SK-N-MC (cell line): ENCODE measurements at regions not wholly inside any gene's neighbourhood (a gene's known extent, or its start where the extent isn't known, plus 50 kb on each side); places are given as distances from the start of the nearest gene placed in this dataset.
"Not testable (repeated sequence)": the region's sequence is repeated elsewhere in the genome, so short reads cannot be mapped to it uniquely, and the experiment has no call there.

Experiments
- DNase-seq: peaks from one replicate; pipeline ENCODE4 v3.0.0-alpha.2; 2011; ENCODE audit warnings: low read depth, low spot score
- H3K27ac ChIP-seq: fragments of 200-600 bp; sonication (generic); 2 replicates; pipeline ENCODE4 v1.5.1; 2016; ENCODE audit warnings: mixed run types
- H3K36me3 ChIP-seq: fragments of 200-600 bp; sonication (generic); 2 replicates; pipeline ENCODE4 v1.6.1; 2017; ENCODE audit warnings: antibody characterized with exemption, low read length, mixed read lengths; ENCODE audit not compliant: insufficient read depth
- H3K4me3 ChIP-seq: fragments of 200-600 bp; sonication (generic); 2 replicates; pipeline ENCODE4 v1.5.1; 2016
- H3K9ac ChIP-seq: fragments of 200-600 bp; sonication (generic); 2 replicates; pipeline ENCODE4 v1.8.0; 2017; ENCODE audit warnings: mixed run types, mixed read lengths; ENCODE audit not compliant: insufficient read length
- H3K9me3 ChIP-seq: fragments of 200-600 bp; sonication (generic); 2 replicates; pipeline ENCODE4 v1.6.1; 2017; ENCODE audit warnings: low read depth, mild to moderate bottlenecking, antibody characterized with exemption, low read length, moderate library complexity, mixed read lengths
- EZH2 ChIP-seq: fragments of 200-600 bp; sonication (generic); IDR thresholded peaks from one replicate; pipeline ENCODE4 v1.6.1; 2017; ENCODE audit warnings: antibody characterized with exemption
- FOXP2 ChIP-seq: optimal IDR thresholded peaks from 2 replicates; pipeline ENCODE3; 2011; ENCODE audit warnings: mild to moderate bottlenecking, moderate library complexity; ENCODE audit not compliant: insufficient read depth; ENCODE audit errors: extremely low read length, control extremely low read depth
- POLR2AphosphoS5 ChIP-seq: IDR thresholded peaks from 2 replicates; pipeline ENCODE4 v1.6.1; 2012; ENCODE audit warnings: mild to moderate bottlenecking, low read depth, low read length, borderline replicate concordance

- no peak overlapping the region for H3K9ac ChIP-seq
- no peaks in the 10 kb centered on the region for H3K9me3 ChIP-seq
- H3K27ac ChIP-seq = no peak overlapping the region
- no peaks in the 10 kb centered on the region for H3K36me3 ChIP-seq
- no peak overlapping the region for H3K4me3 ChIP-seq
- TF ChIP-seq FOXP2 = no peak
- TF ChIP-seq POLR2AphosphoS5 = no peak
- no peak for TF ChIP-seq EZH2
- no peak for DNase-seq
These were observed 100.2 kb upstream of the SP4 start for GRCh38 chr7:21327422-21328409.

- Histone ChIP-seq H3K36me3 (no peaks in the 10 kb centered on the region), H3K27ac (no peak overlapping the region), H3K4me3 (no peak overlapping the region), H3K9me3 (no peaks in the 10 kb centered on the region), H3K9ac (no peak overlapping the region)
- no peak for DNase-seq
- TF ChIP-seq POLR2AphosphoS5 = no peak
- TF ChIP-seq FOXP2 = no peak
- TF ChIP-seq EZH2 = no peak
These were observed 97.3 kb upstream of the SP4 start for GRCh38 chr7:21330462-21331178.

DNA sequence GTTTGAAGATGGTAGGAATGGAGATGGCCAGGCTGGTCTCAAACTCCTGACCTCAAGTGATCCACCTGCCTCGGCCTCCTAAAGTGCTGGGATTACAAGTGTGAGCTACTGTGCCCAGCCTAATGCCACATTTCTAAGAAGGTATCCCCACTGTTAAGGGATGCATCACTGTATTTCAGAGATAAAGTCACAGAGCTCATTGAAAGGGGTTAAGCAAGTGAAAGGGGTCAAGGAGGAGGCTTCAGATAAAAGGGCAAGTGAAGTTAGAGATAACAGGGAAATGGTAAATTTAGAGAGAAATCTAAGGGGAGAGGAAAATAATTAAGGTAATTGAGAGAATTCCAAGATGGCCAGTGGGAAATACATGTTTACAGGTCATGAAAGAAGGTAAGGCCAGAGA is 93.0 kb upstream of the SP4 start:
- Histone ChIP-seq H3K9ac (no peak overlapping the region), H3K4me3 (no peak overlapping the region), H3K36me3 (no peaks in the 10 kb centered on the region), H3K27ac (no peak overlapping the region), H3K9me3 (no peaks in the 10 kb centered on the region)
- DNase-seq = no peak
- no peak for TF ChIP-seq POLR2AphosphoS5
- no peak for TF ChIP-seq FOXP2
- no peak for TF ChIP-seq EZH2

DNA sequence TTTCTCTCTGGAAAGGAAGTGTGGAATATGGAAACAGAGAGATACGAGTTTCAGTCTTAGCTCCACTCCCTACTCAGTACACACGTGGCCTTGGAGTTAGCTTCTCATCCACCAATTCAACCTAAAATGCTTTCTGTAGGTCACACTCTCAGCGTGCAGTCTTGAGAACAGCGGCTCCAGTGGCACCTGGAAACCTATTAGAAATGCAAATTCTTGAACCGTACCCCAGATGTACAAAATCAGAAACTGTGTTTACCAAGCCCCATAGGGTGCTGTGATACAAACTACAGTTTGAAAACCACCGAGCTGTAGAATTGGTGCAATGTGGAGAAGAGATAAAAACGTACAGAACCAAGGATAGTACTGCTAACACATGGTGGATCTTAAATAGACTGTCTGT is 91.1 kb upstream of the SP4 start:
- Histone ChIP-seq H3K36me3 (no peaks in the 10 kb centered on the region), H3K27ac (no peak overlapping the region), H3K9me3 (no peaks in the 10 kb centered on the region), H3K9ac (no peak overlapping the region), H3K4me3 (no peak overlapping the region)
- TF ChIP-seq POLR2AphosphoS5 (no peak), EZH2 (no peak), FOXP2 (no peak)
- no peak for DNase-seq

- TF ChIP-seq EZH2 (no peak), FOXP2 (no peak), POLR2AphosphoS5 (no peak)
- Histone ChIP-seq H3K4me3 (no peak overlapping the region), H3K9me3 (no peaks in the 10 kb centered on the region), H3K36me3 (no peaks in the 10 kb centered on the region), H3K27ac (no peak overlapping the region), H3K9ac (no peak overlapping the region)
- no peak for DNase-seq
These were observed 89.1 kb upstream of the SP4 start for GRCh38 chr7:21338728-21339164.

GRCh38 chr7:21344900-21345299 is 83.0 kb upstream of the SP4 start:
- H3K27ac ChIP-seq, H3K36me3 ChIP-seq, H3K4me3 ChIP-seq, DNase-seq, H3K9ac ChIP-seq, H3K9me3 ChIP-seq: not testable (repeated sequence)

GRCh38 chr7:21345361-21345760 is 82.5 kb upstream of the SP4 start:
- Histone ChIP-seq H3K9ac (no peak overlapping the region), H3K4me3 (no peak overlapping the region), H3K27ac (no peak overlapping the region), H3K36me3 (no peaks in the 10 kb centered on the region), H3K9me3 (no peaks in the 10 kb centered on the region)
- no peak for TF ChIP-seq POLR2AphosphoS5
- TF ChIP-seq EZH2 = no peak
- TF ChIP-seq FOXP2 = no peak
- no peak for DNase-seq

- no peak overlapping the region for H3K9ac ChIP-seq
- H3K27ac ChIP-seq = no peak overlapping the region
- H3K36me3 ChIP-seq = no peaks in the 10 kb centered on the region
- TF ChIP-seq EZH2 = no peak
- no peak for TF ChIP-seq POLR2AphosphoS5
- TF ChIP-seq FOXP2 = no peak
- H3K9me3 ChIP-seq = no peaks in the 10 kb centered on the region
- no peak for DNase-seq
- no peak overlapping the region for H3K4me3 ChIP-seq
These were observed 81.6 kb upstream of the SP4 start for GRCh38 chr7:21346297-21346696.
